Activated T-helper 1 cell treated with anti-CD3 and anti-CD28 coated beads, Interleukin-12 subunit alpha, Interleukin-12 subunit beta, Interleukin-2, Interleukin-4 antibody, amounts not matched to agents 30 ng/mL and 10 ng/mL and 1 ng/mL, durations not matched to agents 14 hours and 24 hours and 36 hours (primary cell): ENCODE measurements at regions not wholly inside any gene's neighbourhood (a gene's known extent, or its start where the extent isn't known, plus 50 kb on each side); places are given as distances from the start of the nearest gene placed in this dataset.
"Not testable (repeated sequence)": the region's sequence is repeated elsewhere in the genome, so short reads cannot be mapped to it uniquely, and the experiment has no call there.

Experiments
- DNase-seq: peaks from one replicate; pipeline ENCODE4 v3.0.0; 2021; ENCODE audit warnings: low spot score
- H3K27ac Mint-ChIP-seq: one replicate; pipeline ENCODE4 v1.8.0; 2021; ENCODE audit warnings: mild to moderate bottlenecking, mixed read lengths
- H3K27me3 Mint-ChIP-seq: one replicate; pipeline ENCODE4 v1.8.0; 2022; ENCODE audit warnings: mild to moderate bottlenecking, moderate library complexity, mixed read lengths; ENCODE audit not compliant: insufficient read depth
- H3K36me3 Mint-ChIP-seq: one replicate; pipeline ENCODE4 v1.8.0; 2021; ENCODE audit warnings: low read depth, mixed read lengths
- H3K4me1 Mint-ChIP-seq: one replicate; pipeline ENCODE4 v1.8.0; 2021; ENCODE audit warnings: low read depth, mixed read lengths
- H3K4me3 Mint-ChIP-seq: one replicate; pipeline ENCODE4 v1.8.0; 2021; ENCODE audit warnings: mild to moderate bottlenecking, moderate library complexity, mixed read lengths
- H3K9me3 Mint-ChIP-seq: one replicate; pipeline ENCODE4 v1.8.0; 2021; ENCODE audit warnings: mixed read lengths
- intact Hi-C: fragments of 100-400 bp; cut with micrococcal nuclease; formaldehyde crosslinking; loops from one replicate; pipeline ENCODE4 v1.15.1; 2024

DNA sequence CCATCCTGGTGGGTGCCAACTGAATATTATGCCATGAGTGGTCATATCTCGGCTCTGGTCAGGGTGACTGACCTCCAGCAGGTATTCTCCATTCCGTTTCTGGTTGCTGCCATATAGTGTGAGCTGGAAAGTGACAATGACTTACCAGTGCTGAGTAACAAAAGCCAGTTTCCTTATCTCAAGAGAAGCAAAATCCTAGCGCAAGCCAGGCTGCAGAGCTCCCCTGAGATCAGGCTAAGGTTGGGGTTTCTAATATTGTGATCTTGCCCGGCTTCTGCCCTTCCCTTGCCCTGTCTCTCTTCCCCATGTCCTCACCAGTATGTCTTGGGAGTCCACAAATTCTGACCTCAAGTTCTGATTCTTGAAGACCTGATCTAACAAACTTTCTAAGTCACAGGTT lies 271.3 kb upstream of the SPTLC3 start:
- Mint-ChIP-seq H3K27ac (no peak overlapping the region), H3K4me1 (no peaks in the 10 kb centered on the region), H3K27me3 (peaks cover 3% of the 10 kb centered on the region), H3K9me3 (peaks cover 9% of the 10 kb centered on the region), H3K4me3 (no peak overlapping the region), H3K36me3 (no peaks in the 10 kb centered on the region)
- DNase-seq, result no peak
- intact Hi-C loops, result no loop called here

DNA sequence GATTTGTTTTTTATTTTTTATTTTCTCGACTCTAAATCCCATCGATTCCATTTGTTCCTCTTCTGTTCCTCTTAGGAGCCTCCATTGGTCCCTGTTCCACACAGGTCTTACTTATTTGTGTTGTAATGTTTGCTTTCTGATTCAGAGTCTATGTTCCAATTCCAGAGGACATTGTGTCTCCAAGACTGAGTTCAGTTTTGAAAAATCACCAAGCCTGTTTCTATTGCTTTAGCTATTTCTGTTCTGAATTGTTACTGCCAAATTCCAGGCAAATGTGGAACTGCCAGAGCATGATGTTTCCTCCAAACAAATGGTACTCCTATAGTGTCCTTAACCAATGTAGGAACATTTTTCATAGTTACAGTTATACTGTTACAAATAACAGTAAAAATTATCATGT lies 270.9 kb upstream of the SPTLC3 start:
- intact Hi-C loops, result no loop called here
- DNase-seq, result no peak
- H3K4me1 Mint-ChIP-seq, result no peaks in the 10 kb centered on the region
- peaks cover 9% of the 10 kb centered on the region for H3K9me3 Mint-ChIP-seq
- no peaks in the 10 kb centered on the region for H3K36me3 Mint-ChIP-seq
- no peak overlapping the region for H3K27ac Mint-ChIP-seq
- H3K27me3 Mint-ChIP-seq, result peaks cover 3% of the 10 kb centered on the region
- H3K4me3 Mint-ChIP-seq, result no peak overlapping the region

DNA sequence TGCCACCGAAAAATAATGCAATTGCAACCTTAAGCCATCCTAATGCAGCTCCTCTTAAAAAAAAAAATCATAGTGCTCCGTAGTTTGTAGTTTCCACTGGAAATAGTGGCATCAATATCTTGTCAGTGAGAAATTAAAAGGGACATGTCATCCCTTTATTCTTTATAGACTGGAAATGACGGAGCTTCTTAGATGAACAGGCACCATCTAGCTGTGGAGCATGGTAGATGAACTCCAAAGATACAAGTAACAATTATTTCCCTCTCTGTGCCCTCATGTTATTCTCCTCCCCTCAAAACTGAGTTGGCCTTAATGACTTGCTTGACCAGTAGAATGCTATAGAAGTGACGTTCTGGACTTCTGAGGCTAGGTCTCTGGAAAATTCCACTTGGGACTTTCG lies 268.1 kb upstream of the SPTLC3 start:
- Mint-ChIP-seq H3K27me3 (peaks cover 3% of the 10 kb centered on the region), H3K36me3 (no peaks in the 10 kb centered on the region)

DNA sequence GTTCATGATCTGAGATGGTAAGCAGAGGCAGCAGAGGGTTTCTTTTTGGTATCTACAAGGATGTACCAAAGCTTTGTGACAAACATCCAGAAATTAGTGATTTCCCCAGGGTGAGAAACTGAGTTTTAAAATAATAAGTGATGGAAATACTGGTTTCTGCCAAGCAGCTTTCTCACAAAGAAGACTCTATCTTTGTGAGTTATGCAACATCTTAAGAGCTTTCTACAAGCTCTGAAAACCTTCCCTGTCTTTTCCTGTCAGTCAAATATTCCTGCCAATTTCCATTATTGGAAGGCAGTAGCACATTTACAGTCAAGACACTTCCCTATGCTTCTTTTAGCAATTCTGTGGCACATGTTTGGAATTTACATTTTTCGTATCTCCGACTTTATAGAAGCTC lies 264.7 kb upstream of the SPTLC3 start:
- H3K36me3 Mint-ChIP-seq, result no peaks in the 10 kb centered on the region
- H3K9me3 Mint-ChIP-seq, result no peaks in the 10 kb centered on the region
- DNase-seq, result no peak
- H3K4me1 Mint-ChIP-seq, result no peaks in the 10 kb centered on the region
- H3K27ac Mint-ChIP-seq, result no peak overlapping the region
- H3K4me3 Mint-ChIP-seq, result no peak overlapping the region
- intact Hi-C loops, result no loop called here
- peaks cover 3% of the 10 kb centered on the region for H3K27me3 Mint-ChIP-seq

More for the DNA sequence above, 268.1 kb upstream of the SPTLC3 start:
- no peaks in the 10 kb centered on the region for H3K4me1 Mint-ChIP-seq
- no peak overlapping the region for H3K4me3 Mint-ChIP-seq
- no peak for DNase-seq
- peaks cover 3% of the 10 kb centered on the region for H3K9me3 Mint-ChIP-seq
- intact Hi-C loops, result no loop called here
- H3K27ac Mint-ChIP-seq, result no peak overlapping the region

DNA sequence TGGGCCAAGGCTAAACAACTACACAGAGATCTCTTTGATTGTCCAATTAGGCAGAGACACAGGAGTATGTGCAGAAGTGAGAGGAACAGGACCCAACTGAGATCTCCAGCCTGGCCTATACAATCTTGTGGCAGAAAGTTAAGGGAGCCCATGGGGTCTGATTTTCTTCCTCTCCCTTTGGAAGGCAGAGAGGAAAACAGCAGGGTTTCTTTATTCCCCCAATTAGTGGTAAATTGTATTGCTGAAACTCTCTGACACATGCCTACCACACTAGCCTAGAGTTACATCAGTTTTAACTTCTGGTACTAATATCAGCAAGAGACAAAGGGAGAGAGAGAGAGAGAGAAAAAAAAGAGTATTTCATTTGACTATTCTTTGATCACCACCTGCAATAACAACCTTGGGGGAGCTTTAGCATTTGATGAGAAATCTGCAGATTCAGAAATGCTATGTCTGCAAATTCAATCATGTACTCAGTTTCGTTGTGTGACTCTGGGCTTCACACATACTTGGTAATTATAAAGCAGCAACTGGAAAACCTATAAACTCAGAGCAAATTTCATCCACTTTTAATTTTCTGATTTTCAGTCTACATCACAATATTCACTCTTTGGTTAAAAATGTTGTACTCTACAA lies 260.3 kb upstream of the SPTLC3 start:
- Mint-ChIP-seq H3K4me1 (no peaks in the 10 kb centered on the region), H3K27ac (no peak overlapping the region), H3K36me3 (no peaks in the 10 kb centered on the region), H3K4me3 (no peak overlapping the region), H3K9me3 (peaks cover 3% of the 10 kb centered on the region), H3K27me3 (no peaks in the 10 kb centered on the region)
- intact Hi-C loops, result no loop called here
- DNase-seq, result no peak

DNA sequence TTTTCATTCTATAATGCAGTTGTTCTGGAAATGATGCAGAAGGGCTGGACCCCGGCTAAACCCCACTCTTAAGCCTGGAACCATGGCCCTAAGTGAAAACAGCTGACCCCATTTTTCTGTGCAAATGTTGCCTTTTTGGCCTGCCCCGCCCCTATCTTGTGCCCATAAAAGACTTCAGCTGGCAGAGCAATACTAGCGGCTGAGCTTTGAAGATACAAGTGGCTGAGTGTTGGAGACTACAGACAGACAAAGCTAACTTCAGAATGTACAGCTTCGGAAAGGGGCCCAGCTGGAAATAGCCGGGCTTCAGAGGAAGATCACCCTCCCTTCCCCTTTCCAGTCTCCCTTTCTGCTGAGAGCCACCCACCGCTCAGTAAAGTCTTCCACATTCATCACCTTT lies 258.6 kb upstream of the SPTLC3 start:
- Mint-ChIP-seq H3K9me3 (peaks cover 4% of the 10 kb centered on the region), H3K36me3 (no peaks in the 10 kb centered on the region), H3K27ac (no peak overlapping the region), H3K27me3 (no peaks in the 10 kb centered on the region), H3K4me1 (no peaks in the 10 kb centered on the region), H3K4me3 (no peak overlapping the region)
- DNase-seq, result no peak
- intact Hi-C loops, result no loop called here

DNA sequence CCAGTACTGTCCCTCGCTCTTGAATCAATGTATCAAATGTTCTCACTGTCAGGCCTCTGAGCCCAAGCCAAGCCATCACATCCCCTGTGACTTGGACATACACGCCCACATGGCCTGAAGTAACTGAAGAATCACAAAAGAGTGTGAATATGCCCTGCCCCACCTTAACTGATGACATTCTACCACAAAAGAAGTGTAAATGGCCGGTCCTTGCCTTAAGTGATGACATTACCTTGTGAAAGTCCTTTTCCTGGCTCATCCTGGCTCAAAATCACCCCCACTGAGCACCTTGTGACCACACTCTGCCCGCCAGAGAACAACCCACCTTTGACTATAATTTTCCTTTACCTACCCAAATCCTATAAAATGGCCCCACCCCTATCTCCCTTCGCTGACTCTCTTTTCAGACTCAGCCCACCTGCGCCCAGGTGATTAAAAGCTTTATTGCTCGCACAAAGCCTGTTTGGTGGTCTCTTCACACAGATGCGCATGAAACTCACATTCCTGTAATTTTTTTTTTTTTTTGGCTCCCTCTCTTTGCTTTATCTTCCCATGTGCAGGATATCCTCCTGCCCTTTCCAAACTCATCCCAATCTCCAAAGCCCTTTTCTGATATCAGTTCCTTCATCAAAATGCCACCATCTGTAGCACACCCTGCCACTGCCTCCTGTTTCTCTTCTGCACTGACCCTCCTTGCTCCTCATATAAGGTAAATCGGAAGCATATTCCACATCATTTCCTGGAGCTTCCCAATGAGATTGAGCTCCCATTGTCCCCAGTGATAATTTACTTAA lies 255.7 kb upstream of the SPTLC3 start:
- DNase-seq, H3K4me3 Mint-ChIP-seq, H3K27ac Mint-ChIP-seq, H3K9me3 Mint-ChIP-seq, H3K4me1 Mint-ChIP-seq, intact Hi-C loops, H3K36me3 Mint-ChIP-seq, H3K27me3 Mint-ChIP-seq: not testable (repeated sequence)

DNA sequence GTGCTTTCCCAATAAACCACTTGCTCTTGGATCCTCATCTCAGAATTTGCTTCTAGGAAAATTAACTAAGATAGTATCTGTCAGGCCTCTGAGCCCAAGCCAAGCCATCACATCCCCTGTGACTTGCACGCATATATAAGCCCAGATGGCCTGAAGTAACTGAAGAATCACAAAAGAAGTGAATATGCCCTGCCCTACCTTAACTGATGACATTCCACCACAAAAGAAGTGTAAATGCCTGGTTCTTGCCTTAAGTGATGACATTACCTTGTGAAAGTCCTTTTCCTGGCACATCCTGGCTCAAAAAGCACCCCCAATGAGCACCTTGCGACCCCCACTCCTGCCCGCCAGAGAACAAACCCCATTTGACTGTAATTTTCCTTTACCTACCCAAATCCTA lies 255.0 kb upstream of the SPTLC3 start:
- H3K27ac Mint-ChIP-seq, DNase-seq, H3K9me3 Mint-ChIP-seq, intact Hi-C loops, H3K27me3 Mint-ChIP-seq, H3K4me1 Mint-ChIP-seq, H3K36me3 Mint-ChIP-seq, H3K4me3 Mint-ChIP-seq: not testable (repeated sequence)

DNA sequence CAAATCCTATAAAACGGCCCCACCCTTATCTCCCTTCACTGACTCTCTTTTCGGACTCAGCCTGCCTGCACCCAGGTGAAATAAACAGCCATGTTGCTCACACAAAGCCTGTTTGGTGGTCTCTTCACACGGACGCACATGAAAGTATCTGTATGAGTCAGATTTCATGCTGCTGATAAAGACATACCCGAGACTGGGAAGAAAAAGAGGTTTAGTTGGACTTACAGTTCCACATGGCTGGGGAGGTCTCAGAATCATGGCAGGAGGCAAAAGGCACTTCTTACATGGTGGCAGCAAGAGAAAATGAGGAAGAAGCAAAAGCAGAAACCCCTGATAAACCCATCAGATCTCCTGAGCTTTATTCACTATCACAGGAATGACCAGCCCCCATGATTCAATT lies 249.3 kb upstream of the SPTLC3 start:
- H3K4me3 Mint-ChIP-seq, H3K27ac Mint-ChIP-seq, DNase-seq, H3K9me3 Mint-ChIP-seq, intact Hi-C loops, H3K27me3 Mint-ChIP-seq, H3K4me1 Mint-ChIP-seq, H3K36me3 Mint-ChIP-seq: not testable (repeated sequence)

DNA sequence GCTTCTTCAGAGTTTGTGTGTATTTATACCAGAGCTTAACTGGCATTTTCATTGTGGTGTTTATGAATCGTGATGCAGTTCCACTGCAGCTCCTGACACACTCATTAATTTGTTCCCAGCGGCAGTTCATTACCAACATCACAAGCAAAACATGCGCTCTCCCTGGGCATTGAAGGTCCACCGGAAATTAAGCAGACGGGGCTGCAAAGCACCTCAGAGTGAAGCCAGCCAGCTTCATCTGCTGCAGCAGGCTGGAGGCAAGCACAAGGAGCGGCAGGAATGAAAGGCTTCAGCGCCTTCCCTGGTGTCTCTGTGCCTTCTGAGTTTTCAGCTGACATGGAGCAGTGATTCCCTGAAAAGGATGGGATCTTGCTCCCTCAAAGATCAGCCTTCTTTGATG lies 246.0 kb upstream of the SPTLC3 start:
- DNase-seq, result no peak
- Mint-ChIP-seq H3K4me3 (no peak overlapping the region), H3K27me3 (no peaks in the 10 kb centered on the region), H3K36me3 (no peaks in the 10 kb centered on the region), H3K27ac (no peak overlapping the region), H3K9me3 (no peaks in the 10 kb centered on the region), H3K4me1 (no peaks in the 10 kb centered on the region)
- intact Hi-C loops, result no loop called here

DNA sequence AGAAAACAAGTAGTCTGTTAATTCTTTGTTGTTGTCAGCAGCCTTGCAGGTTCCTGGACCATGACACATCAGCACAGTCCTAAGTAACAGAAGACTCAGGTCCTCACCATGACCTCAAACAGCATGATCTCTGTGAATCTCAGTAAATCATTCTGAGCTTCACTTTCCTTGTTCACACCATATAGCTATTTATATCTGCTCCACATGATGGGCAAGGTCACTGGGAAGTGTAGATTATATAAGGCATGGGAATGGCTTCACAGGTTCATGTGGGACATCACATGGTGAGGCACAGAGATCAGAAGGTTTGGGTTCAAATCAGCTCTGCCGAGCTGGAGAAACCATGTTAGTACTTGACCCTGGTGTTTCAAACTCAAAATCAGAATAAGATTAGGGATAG lies 245.4 kb upstream of the SPTLC3 start:
- DNase-seq, result no peak
- H3K36me3 Mint-ChIP-seq, result no peaks in the 10 kb centered on the region
- H3K9me3 Mint-ChIP-seq, result no peaks in the 10 kb centered on the region
- no peaks in the 10 kb centered on the region for H3K4me1 Mint-ChIP-seq
- H3K27me3 Mint-ChIP-seq, result no peaks in the 10 kb centered on the region
- intact Hi-C loops, result no loop called here
- no peak overlapping the region for H3K27ac Mint-ChIP-seq
- H3K4me3 Mint-ChIP-seq, result no peak overlapping the region

DNA sequence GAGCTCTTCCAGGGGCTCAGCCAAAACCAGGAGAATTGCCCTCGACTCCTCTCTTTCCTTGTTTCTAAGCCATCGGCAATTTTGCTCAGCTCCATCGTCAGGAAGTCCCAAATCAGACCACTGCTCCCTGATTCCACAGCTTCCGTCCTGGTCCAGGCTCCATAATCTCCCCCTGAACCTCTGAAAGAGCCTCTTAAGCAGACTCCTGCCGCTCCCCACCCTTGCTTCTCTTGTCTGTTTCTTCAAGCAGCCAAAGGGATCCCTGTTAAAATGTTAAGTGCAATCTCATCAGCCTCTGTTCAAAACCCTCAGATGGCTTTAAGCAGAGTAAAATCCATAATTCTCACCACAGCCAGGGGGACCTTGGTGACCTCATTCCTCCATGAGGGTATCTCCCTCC lies 244.7 kb upstream of the SPTLC3 start:
- Mint-ChIP-seq H3K4me1 (no peaks in the 10 kb centered on the region), H3K4me3 (no peak overlapping the region), H3K9me3 (no peaks in the 10 kb centered on the region), H3K27me3 (no peaks in the 10 kb centered on the region), H3K27ac (no peak overlapping the region), H3K36me3 (no peaks in the 10 kb centered on the region)
- no peak for DNase-seq
- intact Hi-C loops, result no loop called here

DNA sequence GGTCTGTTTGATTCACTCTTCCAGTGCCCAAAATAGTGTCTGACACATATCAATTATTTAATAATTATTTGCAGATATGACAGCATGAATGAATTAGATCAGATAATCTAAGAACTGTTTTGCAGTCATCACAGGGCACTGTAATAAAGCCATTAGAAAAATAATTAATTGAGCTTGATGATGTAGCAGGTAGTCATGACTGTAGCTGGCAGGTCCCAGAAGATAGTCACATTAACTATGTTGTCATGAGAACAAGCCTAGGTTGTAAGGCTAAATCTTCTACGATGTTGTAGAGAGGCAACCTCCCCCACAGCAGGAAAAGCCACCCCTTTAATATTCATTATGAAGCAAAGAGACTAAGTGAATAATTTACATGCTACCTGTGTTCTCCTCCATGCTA lies 243.9 kb upstream of the SPTLC3 start:
- no peaks in the 10 kb centered on the region for H3K9me3 Mint-ChIP-seq
- no peak overlapping the region for H3K4me3 Mint-ChIP-seq
- no peaks in the 10 kb centered on the region for H3K27me3 Mint-ChIP-seq
- H3K27ac Mint-ChIP-seq, result no peak overlapping the region
- no peaks in the 10 kb centered on the region for H3K36me3 Mint-ChIP-seq
- DNase-seq, result no peak
- no peaks in the 10 kb centered on the region for H3K4me1 Mint-ChIP-seq
- intact Hi-C loops, result no loop called here

DNA sequence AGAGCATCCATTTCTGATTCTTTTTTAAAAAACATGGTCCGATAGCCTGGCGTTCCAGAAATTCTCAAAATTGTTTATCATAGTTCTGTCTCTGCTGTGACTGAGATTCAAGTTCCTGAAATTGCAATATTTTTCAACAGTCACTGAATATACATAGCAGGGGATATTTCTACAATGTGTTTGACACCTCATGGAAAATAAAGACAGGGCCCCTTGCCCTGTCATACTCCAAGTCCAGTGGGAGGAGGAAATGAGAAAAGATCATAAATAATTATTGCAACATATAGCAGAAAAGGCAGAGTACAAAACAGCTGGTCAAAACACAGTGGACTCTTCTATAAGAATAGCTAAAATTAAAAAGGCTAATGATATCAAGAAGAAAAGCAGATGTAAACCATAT lies 234.8 kb upstream of the SPTLC3 start:
- Mint-ChIP-seq H3K27me3 (no peaks in the 10 kb centered on the region), H3K27ac (no peak overlapping the region), H3K9me3 (no peaks in the 10 kb centered on the region), H3K36me3 (no peaks in the 10 kb centered on the region), H3K4me3 (no peak overlapping the region), H3K4me1 (no peaks in the 10 kb centered on the region)
- intact Hi-C loops, result no loop called here
- no peak for DNase-seq
